Stomach (tissue), 8 donors: ENCODE measurements at regions not wholly inside any gene's neighbourhood (a gene's known extent, or its start where the extent isn't known, plus 50 kb on each side); places are given as distances from the start of the nearest gene placed in this dataset.

Experiments
- DNase-seq, 2 donors: peaks; one replicate each; pipeline versions ENCODE4 v3.0.0 to v3.0.0-alpha.2; 2013 to 2019
- H3K27ac ChIP-seq, 5 donors: fragments of 200-600 bp in 4 of 5; sonication (generic) in 4 of 5; one replicate each; pipeline ENCODE4 v1.5.1; 2013 to 2019; ENCODE audit warnings: mild to moderate bottlenecking in 1 of 5, moderate library complexity in 1 of 5
- H3K27me3 ChIP-seq, 3 donors: fragments of 200-600 bp; sonication (generic); one replicate each; pipeline ENCODE4 v1.5.1; 2017 to 2019; ENCODE audit warnings: mixed run types in 1 of 3
- H3K36me3 ChIP-seq, 4 donors: fragments of 200-600 bp; sonication (generic); 1 replicate in 3 of 4; 2 replicates in 1 of 4; pipeline ENCODE4 v1.5.1; 2016 to 2019
- H3K4me1 ChIP-seq, 4 donors: fragments of 200-600 bp; sonication (generic); one replicate each; pipeline ENCODE4 v1.5.1; 2016 to 2019
- H3K4me3 ChIP-seq, 4 donors: fragments of 200-600 bp; sonication (generic) in 3 of 4; one replicate each; pipeline ENCODE4 v1.5.1; 2016 to 2019; ENCODE audit warnings: mild to moderate bottlenecking in 1 of 4
- H3K9me3 ChIP-seq, 4 donors: fragments of 200-600 bp; sonication (generic); one replicate each; pipeline ENCODE4 v1.5.1; 2016 to 2019
- EP300 ChIP-seq: sonication (generic); formaldehyde crosslinking; IDR thresholded peaks from one replicate; pipeline ENCODE4 v1.6.1; 2017; ENCODE audit warnings: antibody characterized with exemption
- POLR2A ChIP-seq, 4 donors: fragments of 450-650 bp; IDR thresholded peaks; one replicate each; pipeline ENCODE4 v1.6.1; 2016; ENCODE audit warnings: antibody characterized with exemption in 4 of 4, control low read depth in 2 of 4, mild to moderate bottlenecking in 1 of 4, moderate library complexity in 1 of 4
- POLR2AphosphoS5 ChIP-seq, 3 donors: sonication (generic); formaldehyde crosslinking; IDR thresholded peaks; one replicate each; pipeline ENCODE4 v1.6.1; 2016; ENCODE audit warnings: antibody characterized with exemption in 3 of 3
- WGBS, 5 donors: extraction: QIAGEN DNeasy Blood & Tissue Kit in 3 of 5; methylation state at CpG; one replicate each; pipeline versions ENCODE4 v1.1.5 to v1.1.7; 2013 to 2018; 5-methylcytosine and 5-hydroxymethylcytosine counted together
- intact Hi-C: fragments of 100-400 bp; cut with DNase I; formaldehyde crosslinking; loops from one replicate; pipeline ENCODE4 v1.15.1; 2023; ENCODE audit warnings: low total_unique reads
- TF ChIP-seq, protein P1 (sequence below), 7 experiments: fragments of 450-650 bp in 4 of 7; fragments of 200-600 bp in 3 of 7; sonication (generic) in 3 of 7; IDR thresholded peaks; one replicate each; pipeline ENCODE4 v1.5.1; 2016 to 2019; ENCODE audit warnings: antibody characterized with exemption in 7 of 7, control low read depth in 2 of 7, mild to moderate bottlenecking in 1 of 7
- donor health status: healthy with polysubstance abuse.
- donor health status: Bipolar disorder and iron deficiency.
- donor health status: healthy.

GRCh38 chr16:8260140-8260539 lies 330.2 kb downstream of the TMEM114 start:
- H3K27ac ChIP-seq: no peak overlapping the region
- WGBS, 5 donors: 66 to 80% (median 73%) methylated on average over 2 to 3 of the region's 3 CpGs
- no peak for DNase-seq
- H3K9me3 ChIP-seq: peaks cover 0 to 6% (median 2%) of the 10 kb centered on the region in 4 donors
- TF ChIP-seq, protein P1, sequence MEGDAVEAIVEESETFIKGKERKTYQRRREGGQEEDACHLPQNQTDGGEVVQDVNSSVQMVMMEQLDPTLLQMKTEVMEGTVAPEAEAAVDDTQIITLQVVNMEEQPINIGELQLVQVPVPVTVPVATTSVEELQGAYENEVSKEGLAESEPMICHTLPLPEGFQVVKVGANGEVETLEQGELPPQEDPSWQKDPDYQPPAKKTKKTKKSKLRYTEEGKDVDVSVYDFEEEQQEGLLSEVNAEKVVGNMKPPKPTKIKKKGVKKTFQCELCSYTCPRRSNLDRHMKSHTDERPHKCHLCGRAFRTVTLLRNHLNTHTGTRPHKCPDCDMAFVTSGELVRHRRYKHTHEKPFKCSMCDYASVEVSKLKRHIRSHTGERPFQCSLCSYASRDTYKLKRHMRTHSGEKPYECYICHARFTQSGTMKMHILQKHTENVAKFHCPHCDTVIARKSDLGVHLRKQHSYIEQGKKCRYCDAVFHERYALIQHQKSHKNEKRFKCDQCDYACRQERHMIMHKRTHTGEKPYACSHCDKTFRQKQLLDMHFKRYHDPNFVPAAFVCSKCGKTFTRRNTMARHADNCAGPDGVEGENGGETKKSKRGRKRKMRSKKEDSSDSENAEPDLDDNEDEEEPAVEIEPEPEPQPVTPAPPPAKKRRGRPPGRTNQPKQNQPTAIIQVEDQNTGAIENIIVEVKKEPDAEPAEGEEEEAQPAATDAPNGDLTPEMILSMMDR (IDR thresholded peaks at IDR 0.05): no peak
- no peak for TF ChIP-seq POLR2AphosphoS5 (IDR thresholded peaks at IDR 0.05)
- TF ChIP-seq EP300: no peak
- no peak for TF ChIP-seq POLR2A (IDR thresholded peaks at IDR 0.05)
- no peaks in the 10 kb centered on the region for H3K36me3 ChIP-seq
- no peaks in the 10 kb centered on the region for H3K4me1 ChIP-seq
- intact Hi-C loops: no loop called here
- no peaks in the 10 kb centered on the region for H3K27me3 ChIP-seq
- H3K4me3 ChIP-seq: no peak overlapping the region

DNA sequence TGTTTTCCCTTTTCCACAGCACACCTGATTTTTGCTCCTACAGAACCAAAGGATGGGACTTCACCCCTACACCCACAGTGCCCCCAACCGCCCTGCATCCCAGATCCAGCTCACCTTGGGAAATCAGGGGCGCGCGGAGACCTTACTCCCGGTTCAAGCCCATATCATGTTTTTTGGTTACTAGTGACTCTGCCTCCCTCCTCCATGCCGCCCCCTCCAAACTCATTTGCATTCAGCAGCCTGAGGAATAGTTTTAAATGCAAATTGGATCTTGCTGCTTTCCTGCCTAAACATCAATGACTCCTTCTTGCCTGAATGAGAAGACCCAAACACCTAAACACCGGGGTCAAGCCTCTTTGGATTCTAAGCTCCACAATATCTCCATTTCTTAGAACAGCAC lies 331.8 kb downstream of the TMEM114 start:
- TF ChIP-seq EP300: no peak
- TF ChIP-seq POLR2A (IDR thresholded peaks at IDR 0.05): no peak
- TF ChIP-seq, protein P1 (IDR thresholded peaks at IDR 0.05): no peak
- no peak for TF ChIP-seq POLR2AphosphoS5 (IDR thresholded peaks at IDR 0.05)
- H3K4me1 ChIP-seq: no peaks in the 10 kb centered on the region
- 64 to 80% (median 71%) methylated on average over 7 of the region's 7 CpGs for WGBS, 5 donors
- intact Hi-C loops: no loop called here
- no peaks in the 10 kb centered on the region for H3K27me3 ChIP-seq
- DNase-seq: no peak
- peaks cover 0 to 6% (median 1%) of the 10 kb centered on the region in 4 donors for H3K9me3 ChIP-seq
- H3K4me3 ChIP-seq: no peak overlapping the region
- no peak overlapping the region for H3K27ac ChIP-seq
- no peaks in the 10 kb centered on the region for H3K36me3 ChIP-seq

DNA sequence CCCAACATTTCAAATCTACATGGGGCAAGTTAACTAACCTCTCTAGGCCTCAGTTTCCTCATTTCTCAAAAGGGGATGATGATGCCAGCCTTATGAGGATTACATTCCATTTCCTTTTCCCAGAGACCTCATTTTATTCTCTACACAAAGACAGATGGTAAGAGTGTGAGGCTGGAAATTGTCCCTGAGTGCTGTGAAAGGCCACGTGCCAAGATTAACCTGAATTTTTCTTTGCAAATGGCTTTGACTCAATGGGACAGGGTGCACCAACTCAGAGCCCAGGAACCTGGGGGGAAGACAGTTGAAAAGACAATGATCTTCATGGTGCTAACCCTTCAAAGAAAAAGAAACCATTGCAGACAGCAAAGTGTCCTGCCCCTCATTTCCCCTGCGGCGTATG lies 332.8 kb downstream of the TMEM114 start:
- H3K27me3 ChIP-seq: no peaks in the 10 kb centered on the region
- no peaks in the 10 kb centered on the region for H3K4me1 ChIP-seq
- H3K36me3 ChIP-seq: no peaks in the 10 kb centered on the region
- intact Hi-C loops: no loop called here
- 75 to 92% (median 85%) methylated on average over 3 of the region's 3 CpGs for WGBS, 5 donors
- no peak for DNase-seq
- no peak overlapping the region for H3K27ac ChIP-seq
- no peak overlapping the region for H3K4me3 ChIP-seq
- no peak for TF ChIP-seq POLR2A (IDR thresholded peaks at IDR 0.05)
- TF ChIP-seq POLR2AphosphoS5 (IDR thresholded peaks at IDR 0.05): no peak
- TF ChIP-seq, protein P1 (IDR thresholded peaks at IDR 0.05): no peak
- TF ChIP-seq EP300: no peak
- peaks cover 0 to 6% (median 0%) of the 10 kb centered on the region in 4 donors for H3K9me3 ChIP-seq

GRCh38 chr16:8254405-8254804 lies 335.9 kb downstream of the TMEM114 start:
- intact Hi-C loops: no loop called here
- Histone ChIP-seq H3K27ac (no peak overlapping the region), H3K27me3 (no peaks in the 10 kb centered on the region), H3K4me3 (no peak overlapping the region), H3K9me3 (peaks cover 0 to 6% (median 0%) of the 10 kb centered on the region in 4 donors), H3K36me3 (no peaks in the 10 kb centered on the region), H3K4me1 (no peaks in the 10 kb centered on the region)
- TF ChIP-seq, protein P1 (IDR thresholded peaks at IDR 0.05): no peak
- no peak for TF ChIP-seq EP300
- no peak for TF ChIP-seq POLR2AphosphoS5 (IDR thresholded peaks at IDR 0.05)
- no peak for TF ChIP-seq POLR2A (IDR thresholded peaks at IDR 0.05)
- 81 to 89% (median 82%) methylated on average over 4 of the region's 4 CpGs for WGBS, 5 donors
- no peak for DNase-seq
